ENCODE measurements at regions not wholly inside any gene's neighbourhood (a gene's known extent, or its start where the extent isn't known, plus 50 kb on each side); places are given as distances from the start of the nearest gene placed in this dataset.

GRCh38 chr4:123785538-123785937, 388.9 kb downstream of the SPRY1 start:
- TF ChIP-seq CTCF (conservative IDR thresholded peaks at IDR 0.05) (no peak), ZFX (IDR thresholded peaks at IDR 0.05) (no peak)
